22Rv1 (cell line): ENCODE measurements at regions not wholly inside any gene's neighbourhood (a gene's known extent, or its start where the extent isn't known, plus 50 kb on each side); places are given as distances from the start of the nearest gene placed in this dataset.

Experiments
- H3K27ac ChIP-seq: fragments of 450-650 bp; 2 replicates; pipeline ENCODE4 v1.5.1; 2017
- ZFX ChIP-seq: fragments of 450-650 bp; IDR thresholded peaks from 2 replicates; pipeline ENCODE4 v1.6.1; 2017; ENCODE audit warnings: antibody characterized with exemption, borderline replicate concordance
- TF ChIP-seq, protein P1 (sequence below): fragments of 450-650 bp; IDR thresholded peaks from 2 replicates; pipeline ENCODE4 v1.5.1; 2017; ENCODE audit warnings: mild to moderate bottlenecking

DNA sequence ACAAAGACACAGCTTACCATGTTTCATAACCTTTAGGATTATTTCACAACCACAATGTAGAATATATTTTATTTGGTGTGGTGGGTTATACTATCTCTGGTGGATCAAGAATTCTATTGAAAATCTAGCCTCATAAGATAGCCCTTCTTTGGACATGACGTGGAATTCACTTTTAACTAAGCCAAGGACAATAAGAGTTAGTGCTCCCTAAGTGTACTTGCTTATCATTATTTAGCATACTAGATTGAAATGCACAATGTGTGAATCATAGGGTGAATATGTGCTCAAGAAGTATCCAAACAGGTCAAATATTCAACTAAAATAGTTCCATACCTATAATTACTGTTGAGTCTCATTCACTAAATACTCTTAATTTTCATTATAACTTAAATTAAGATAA is 1179.5 kb upstream of the GOT2 start:
- TF ChIP-seq ZFX, result no peak
- TF ChIP-seq, protein P1, sequence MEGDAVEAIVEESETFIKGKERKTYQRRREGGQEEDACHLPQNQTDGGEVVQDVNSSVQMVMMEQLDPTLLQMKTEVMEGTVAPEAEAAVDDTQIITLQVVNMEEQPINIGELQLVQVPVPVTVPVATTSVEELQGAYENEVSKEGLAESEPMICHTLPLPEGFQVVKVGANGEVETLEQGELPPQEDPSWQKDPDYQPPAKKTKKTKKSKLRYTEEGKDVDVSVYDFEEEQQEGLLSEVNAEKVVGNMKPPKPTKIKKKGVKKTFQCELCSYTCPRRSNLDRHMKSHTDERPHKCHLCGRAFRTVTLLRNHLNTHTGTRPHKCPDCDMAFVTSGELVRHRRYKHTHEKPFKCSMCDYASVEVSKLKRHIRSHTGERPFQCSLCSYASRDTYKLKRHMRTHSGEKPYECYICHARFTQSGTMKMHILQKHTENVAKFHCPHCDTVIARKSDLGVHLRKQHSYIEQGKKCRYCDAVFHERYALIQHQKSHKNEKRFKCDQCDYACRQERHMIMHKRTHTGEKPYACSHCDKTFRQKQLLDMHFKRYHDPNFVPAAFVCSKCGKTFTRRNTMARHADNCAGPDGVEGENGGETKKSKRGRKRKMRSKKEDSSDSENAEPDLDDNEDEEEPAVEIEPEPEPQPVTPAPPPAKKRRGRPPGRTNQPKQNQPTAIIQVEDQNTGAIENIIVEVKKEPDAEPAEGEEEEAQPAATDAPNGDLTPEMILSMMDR, result no peak
- H3K27ac ChIP-seq, result no peak overlapping the region

DNA sequence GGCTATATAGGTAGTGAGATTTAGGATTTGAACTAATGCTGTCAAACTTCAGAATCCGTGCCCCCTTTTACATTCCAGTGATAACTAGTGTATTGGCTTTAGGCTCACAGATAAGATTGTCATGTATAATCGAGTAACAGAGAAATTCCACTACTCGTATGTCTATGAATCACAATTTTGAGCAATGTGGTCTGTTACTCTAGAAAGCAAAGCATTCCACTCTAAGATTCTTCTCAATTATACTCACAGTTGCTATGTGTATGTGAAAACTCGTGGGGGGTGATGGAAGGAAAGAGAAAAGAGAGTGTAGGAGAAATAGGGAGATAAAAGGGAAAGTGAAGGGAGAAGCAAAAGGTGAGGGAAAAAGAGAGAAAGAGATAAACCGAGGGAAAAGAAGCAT is 1175.1 kb upstream of the GOT2 start:
- TF ChIP-seq, protein P1, result no peak
- no peak for TF ChIP-seq ZFX
- no peak overlapping the region for H3K27ac ChIP-seq

DNA sequence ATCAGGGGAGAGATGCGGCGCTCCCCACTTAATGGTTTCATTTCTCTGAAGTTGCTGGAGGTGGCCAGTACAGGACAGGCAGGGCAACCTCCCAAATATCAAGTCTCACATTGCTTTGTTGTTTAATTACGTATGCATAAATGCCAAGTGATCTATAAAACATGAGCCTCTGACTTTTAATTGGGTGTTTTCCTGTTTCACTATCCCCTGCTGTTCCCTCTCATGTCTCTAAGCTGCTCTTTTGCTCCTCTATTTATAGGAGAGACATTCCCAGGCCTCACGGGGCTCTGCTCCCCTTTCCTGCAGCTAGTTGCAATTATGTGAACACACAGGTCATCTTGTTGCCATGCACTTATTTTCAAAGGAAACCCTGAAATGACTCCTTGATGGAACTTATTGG is 1173.5 kb upstream of the GOT2 start:
- no peak overlapping the region for H3K27ac ChIP-seq
- TF ChIP-seq, protein P1, result no peak
- TF ChIP-seq ZFX, result no peak

DNA sequence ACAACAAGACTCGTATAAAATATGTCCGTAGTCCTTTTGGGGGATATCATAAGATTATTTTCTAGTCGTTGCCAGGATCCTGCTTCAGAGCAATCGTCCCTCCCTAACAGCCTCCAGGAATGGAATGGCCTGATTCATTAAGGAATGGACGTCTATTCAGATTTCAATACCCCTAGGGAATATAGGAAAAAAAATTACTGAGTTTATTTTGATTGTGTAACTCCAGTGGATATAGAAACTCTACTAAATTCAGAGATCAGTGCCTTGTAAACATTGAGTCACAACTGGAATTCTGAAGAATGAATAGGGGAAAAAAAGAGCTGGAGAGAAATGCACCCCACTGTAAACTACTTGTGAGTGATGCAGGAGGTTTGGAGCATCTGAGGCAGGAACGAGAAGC is 1171.5 kb upstream of the GOT2 start:
- no peak for TF ChIP-seq ZFX
- TF ChIP-seq, protein P1, result no peak
- no peak overlapping the region for H3K27ac ChIP-seq

DNA sequence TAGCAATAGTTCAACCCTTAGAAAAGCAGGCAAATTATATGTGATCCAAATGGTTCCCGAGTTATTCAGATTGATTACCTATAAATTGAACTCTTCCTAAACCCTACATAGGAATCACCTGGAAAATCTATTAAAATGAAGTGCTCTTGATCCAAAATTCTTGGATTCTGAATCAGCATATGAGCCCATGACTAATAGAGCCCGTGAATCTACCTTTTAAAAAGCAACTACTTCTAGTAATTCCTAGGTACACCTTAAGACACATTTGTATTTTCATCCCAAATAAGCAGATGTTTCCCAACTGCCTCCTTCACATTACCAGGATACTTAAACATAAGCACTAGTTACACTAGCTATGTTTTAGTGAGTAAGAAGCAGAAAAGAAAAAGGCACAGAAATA is 1171.0 kb upstream of the GOT2 start:
- TF ChIP-seq, protein P1, result no peak
- no peak for TF ChIP-seq ZFX
- no peak overlapping the region for H3K27ac ChIP-seq

DNA sequence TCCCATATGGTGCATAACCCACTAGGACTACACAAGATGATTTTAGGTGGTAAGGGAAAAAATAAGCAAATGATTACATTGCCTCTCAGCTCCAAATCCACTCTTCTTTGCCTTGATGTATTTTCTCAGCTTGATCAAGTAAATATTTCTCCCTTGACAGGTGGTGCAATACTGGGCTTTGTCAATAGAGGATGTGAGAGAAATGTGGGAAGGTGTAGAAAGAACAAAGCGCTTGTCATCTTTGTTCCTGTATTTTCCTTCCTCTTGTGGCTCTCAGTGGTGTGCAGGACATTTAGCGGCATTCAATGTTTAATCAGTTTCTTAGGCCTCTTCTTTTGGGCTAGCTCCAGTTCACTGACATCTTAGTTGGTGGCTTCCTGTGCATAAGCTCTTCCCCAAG is 1165.8 kb upstream of the GOT2 start:
- no peak for TF ChIP-seq ZFX
- TF ChIP-seq, protein P1, result no peak
- no peak overlapping the region for H3K27ac ChIP-seq

DNA sequence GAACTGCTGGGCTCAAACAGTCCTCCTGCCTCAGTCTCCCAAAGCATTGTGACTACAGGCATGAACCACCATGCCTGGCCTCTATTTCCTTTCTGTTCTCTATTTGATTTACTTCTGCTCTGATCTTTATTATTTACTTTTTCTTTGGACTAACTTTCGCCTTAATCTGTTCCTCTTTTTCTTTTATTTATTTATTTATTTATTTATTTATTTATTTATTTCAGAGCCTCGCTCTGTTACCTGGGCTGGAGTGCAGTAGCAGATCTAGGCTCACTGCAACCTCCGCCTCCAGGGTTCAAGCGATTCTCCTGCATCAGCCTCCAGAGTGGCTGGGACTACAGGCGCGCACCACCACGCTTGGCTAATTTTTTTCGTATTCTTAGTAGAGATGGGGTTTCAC is 1158.3 kb upstream of the GOT2 start:
- TF ChIP-seq ZFX, result no peak
- TF ChIP-seq, protein P1, result no peak

DNA sequence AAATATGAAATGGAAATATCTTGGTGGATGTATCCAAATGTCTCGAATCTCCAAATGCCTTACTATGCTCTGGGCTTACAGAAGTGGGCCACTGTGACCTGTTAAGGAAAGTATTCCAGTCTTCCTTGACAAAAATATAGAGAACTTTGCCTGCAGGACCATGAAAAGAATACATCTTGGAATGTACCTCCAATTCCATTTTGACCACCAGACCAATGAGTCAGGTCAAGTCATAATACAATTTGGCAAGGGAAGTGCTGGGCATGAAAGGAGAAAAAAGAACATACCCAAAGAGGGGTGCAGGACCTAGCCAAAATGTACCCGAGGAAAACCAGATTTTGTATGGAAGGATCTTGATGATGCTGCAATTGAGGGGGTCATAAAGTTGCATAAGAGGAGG is 1153.7 kb upstream of the GOT2 start:
- no peak overlapping the region for H3K27ac ChIP-seq
- TF ChIP-seq, protein P1, result no peak
- no peak for TF ChIP-seq ZFX

More for the DNA sequence above, 1158.3 kb upstream of the GOT2 start:
- no peak overlapping the region for H3K27ac ChIP-seq
